Prostate gland (tissue), 2 donors: ENCODE measurements at regions not wholly inside any gene's neighbourhood (a gene's known extent, or its start where the extent isn't known, plus 50 kb on each side); places are given as distances from the start of the nearest gene placed in this dataset.

Source experiments
- POLR2A ChIP-seq: fragments of 450-650 bp; IDR thresholded peaks from one replicate; pipeline ENCODE4 v1.6.1; 2016; ENCODE audit warnings: antibody characterized with exemption, mild to moderate bottlenecking
- POLR2AphosphoS5 ChIP-seq: sonication (generic); formaldehyde crosslinking; IDR thresholded peaks from one replicate; pipeline ENCODE4 v1.6.1; 2017; ENCODE audit warnings: antibody characterized with exemption
- TF ChIP-seq, protein P1 (sequence below), 4 experiments: fragments of 200-600 bp in 2 of 4; fragments of 450-650 bp in 2 of 4; sonication (generic) in 2 of 4; IDR thresholded peaks; 1 replicate in 3 of 4; 2 replicates in 1 of 4; pipeline ENCODE4 v1.5.1; 2016 to 2019; ENCODE audit warnings: antibody characterized with exemption in 4 of 4, mild to moderate bottlenecking in 2 of 4, moderate library complexity in 2 of 4

DNA sequence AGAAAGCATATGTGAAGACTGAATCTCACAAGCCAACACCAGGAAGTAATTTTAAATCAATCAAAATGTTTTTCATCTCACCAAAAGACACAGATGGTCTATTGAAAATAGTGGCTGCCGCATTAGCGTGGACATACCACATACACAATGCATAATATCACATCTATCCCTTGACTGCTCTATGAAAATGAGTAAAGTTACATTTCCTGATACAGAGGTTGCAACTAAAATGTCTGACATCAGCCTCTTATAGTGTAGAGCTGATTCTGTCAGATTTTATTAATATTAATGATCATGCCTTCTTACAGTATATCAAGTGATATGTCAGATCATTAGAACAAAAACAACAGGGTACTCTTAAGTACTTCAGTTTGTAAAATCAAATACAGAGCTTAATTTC is 339.8 kb upstream of the EPHA7 start:
- TF ChIP-seq, protein P1, sequence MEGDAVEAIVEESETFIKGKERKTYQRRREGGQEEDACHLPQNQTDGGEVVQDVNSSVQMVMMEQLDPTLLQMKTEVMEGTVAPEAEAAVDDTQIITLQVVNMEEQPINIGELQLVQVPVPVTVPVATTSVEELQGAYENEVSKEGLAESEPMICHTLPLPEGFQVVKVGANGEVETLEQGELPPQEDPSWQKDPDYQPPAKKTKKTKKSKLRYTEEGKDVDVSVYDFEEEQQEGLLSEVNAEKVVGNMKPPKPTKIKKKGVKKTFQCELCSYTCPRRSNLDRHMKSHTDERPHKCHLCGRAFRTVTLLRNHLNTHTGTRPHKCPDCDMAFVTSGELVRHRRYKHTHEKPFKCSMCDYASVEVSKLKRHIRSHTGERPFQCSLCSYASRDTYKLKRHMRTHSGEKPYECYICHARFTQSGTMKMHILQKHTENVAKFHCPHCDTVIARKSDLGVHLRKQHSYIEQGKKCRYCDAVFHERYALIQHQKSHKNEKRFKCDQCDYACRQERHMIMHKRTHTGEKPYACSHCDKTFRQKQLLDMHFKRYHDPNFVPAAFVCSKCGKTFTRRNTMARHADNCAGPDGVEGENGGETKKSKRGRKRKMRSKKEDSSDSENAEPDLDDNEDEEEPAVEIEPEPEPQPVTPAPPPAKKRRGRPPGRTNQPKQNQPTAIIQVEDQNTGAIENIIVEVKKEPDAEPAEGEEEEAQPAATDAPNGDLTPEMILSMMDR (IDR thresholded peaks at IDR 0.05), result no peak
- no peak for TF ChIP-seq POLR2A
- TF ChIP-seq POLR2AphosphoS5, result no peak
